Astrocyte (in vitro differentiated cells and primary cell): ENCODE measurements at regions not wholly inside any gene's neighbourhood (a gene's known extent, or its start where the extent isn't known, plus 50 kb on each side); places are given as distances from the start of the nearest gene placed in this dataset.

ENCODE experiments used
- DNase-seq: peaks from one replicate; pipeline ENCODE4 v3.0.0-alpha.2; 2010; ENCODE audit warnings: low read depth
- FAIRE-seq: peaks from 2 replicates; lab custom pipeline; 2011; peaks lifted over from hg19 to GRCh38; lab: Jason Lieb, UNC
- H2AFZ ChIP-seq: 2 replicates; pipeline ENCODE4 v1.6.0; 2012; ENCODE audit warnings: low read depth, low read length, inconsistent platforms
- H3K27ac ChIP-seq: 2 replicates; pipeline ENCODE4 v1.5.1; 2011; ENCODE audit warnings: low read depth, low read length, inconsistent platforms
- H3K27me3 ChIP-seq: 2 replicates; pipeline ENCODE4 v1.6.0; 2011; ENCODE audit warnings: low read length, inconsistent platforms; ENCODE audit not compliant: insufficient read depth
- H3K36me3 ChIP-seq: 2 replicates; pipeline ENCODE4 v1.5.1; 2011; ENCODE audit warnings: low read length, inconsistent platforms; ENCODE audit not compliant: insufficient read depth
- H3K4me1 ChIP-seq: 2 replicates; pipeline ENCODE4 v1.5.1; 2011; ENCODE audit warnings: low read length, inconsistent platforms; ENCODE audit not compliant: insufficient read depth
- H3K4me2 ChIP-seq: 2 replicates; pipeline ENCODE4 v1.6.0; 2012; ENCODE audit warnings: low read length, inconsistent platforms
- H3K4me3 ChIP-seq: 2 replicates; pipeline ENCODE4 v1.5.1; 2011; ENCODE audit warnings: low read depth, mild to moderate bottlenecking, low read length, inconsistent platforms; ENCODE audit not compliant: insufficient read depth
- H3K79me2 ChIP-seq: 2 replicates; pipeline ENCODE4 v1.6.0; 2012; ENCODE audit warnings: mild to moderate bottlenecking, low read length, inconsistent platforms; ENCODE audit not compliant: insufficient read depth
- H3K9ac ChIP-seq: 2 replicates; pipeline ENCODE4 v1.6.0; 2012; ENCODE audit warnings: mild to moderate bottlenecking, low read length, inconsistent platforms
- H3K9me3 ChIP-seq: 2 replicates; pipeline ENCODE4 v1.5.1; 2012; ENCODE audit warnings: low read depth, mild to moderate bottlenecking, low read length, inconsistent platforms; ENCODE audit not compliant: insufficient read depth
- H4K20me1 ChIP-seq: 2 replicates; pipeline ENCODE4 v1.6.0; 2012; ENCODE audit warnings: low read length, inconsistent platforms; ENCODE audit not compliant: insufficient read depth
- H3K27ac Mint-ChIP-seq: one replicate; pipeline ENCODE4 v1.8.0; 2021; ENCODE audit warnings: mild to moderate bottlenecking, mixed read lengths; ENCODE audit not compliant: unreplicated experiment
- H3K27me3 Mint-ChIP-seq: one replicate; pipeline ENCODE4 v1.8.0; 2021; ENCODE audit warnings: low read depth, mixed read lengths; ENCODE audit not compliant: unreplicated experiment
- H3K36me3 Mint-ChIP-seq: one replicate; pipeline ENCODE4 v1.8.0; 2021; ENCODE audit warnings: low read depth, mixed read lengths; ENCODE audit not compliant: unreplicated experiment
- H3K4me1 Mint-ChIP-seq: one replicate; pipeline ENCODE4 v1.8.0; 2021; ENCODE audit warnings: low read depth, mixed read lengths; ENCODE audit not compliant: unreplicated experiment
- H3K4me3 Mint-ChIP-seq: one replicate; pipeline ENCODE4 v1.8.0; 2021; ENCODE audit warnings: mild to moderate bottlenecking, moderate library complexity, mixed read lengths; ENCODE audit not compliant: unreplicated experiment
- H3K9me3 Mint-ChIP-seq: one replicate; pipeline ENCODE4 v1.8.0; 2021; ENCODE audit warnings: mild to moderate bottlenecking, mixed read lengths; ENCODE audit not compliant: unreplicated experiment
- CTCF ChIP-seq: IDR thresholded peaks from 2 replicates; pipeline ENCODE4 v1.5.1; 2011; ENCODE audit warnings: low read depth, mild to moderate bottlenecking, inconsistent platforms, low read length, moderate library complexity; ENCODE audit not compliant: insufficient read depth
- EZH2 ChIP-seq: IDR thresholded peaks from 2 replicates; pipeline ENCODE4 v1.6.1; 2012; ENCODE audit warnings: mild to moderate bottlenecking, low read length, inconsistent platforms; ENCODE audit not compliant: insufficient read depth

- no peak overlapping the region for H3K4me3 Mint-ChIP-seq
- FAIRE-seq, result no peak
Observed at GRCh38 chr20:40459299-40459698, 229.7 kb downstream of the MAFB start.

GRCh38 chr20:40457404-40457803 is 231.6 kb downstream of the MAFB start:
- Mint-ChIP-seq H3K4me1 (no peaks in the 10 kb centered on the region), H3K36me3 (no peaks in the 10 kb centered on the region), H3K27ac (no peak overlapping the region), H3K4me3 (no peak overlapping the region), H3K27me3 (peaks cover 17% of the 10 kb centered on the region), H3K9me3 (no peaks in the 10 kb centered on the region)
- H3K4me1 ChIP-seq, result no peaks in the 10 kb centered on the region
- no peaks in the 10 kb centered on the region for H4K20me1 ChIP-seq
- no peak overlapping the region for H2AFZ ChIP-seq
- no peak overlapping the region for H3K27ac ChIP-seq
- no peaks in the 10 kb centered on the region for H3K9me3 ChIP-seq
- H3K9ac ChIP-seq, result no peak overlapping the region
- H3K79me2 ChIP-seq, result no peaks in the 10 kb centered on the region
- H3K4me2 ChIP-seq, result no peak overlapping the region
- no peak for TF ChIP-seq CTCF
- TF ChIP-seq EZH2, result no peak
- no peak overlapping the region for H3K4me3 ChIP-seq
- DNase-seq (no peak), FAIRE-seq (no peak)
- no peaks in the 10 kb centered on the region for H3K27me3 ChIP-seq
- no peaks in the 10 kb centered on the region for H3K36me3 ChIP-seq

More at GRCh38 chr20:40459299-40459698, 229.7 kb downstream of the MAFB start:
- no peaks in the 10 kb centered on the region for H3K9me3 Mint-ChIP-seq
- TF ChIP-seq CTCF (no peak), EZH2 (no peak)
- peaks cover 17% of the 10 kb centered on the region for H3K27me3 Mint-ChIP-seq
- H3K4me1 Mint-ChIP-seq, result no peaks in the 10 kb centered on the region
- Histone ChIP-seq H3K4me3 (no peak overlapping the region), H2AFZ (no peak overlapping the region), H3K4me1 (no peaks in the 10 kb centered on the region), H3K27ac (no peak overlapping the region), H3K9ac (no peak overlapping the region), H3K79me2 (no peaks in the 10 kb centered on the region), H3K27me3 (no peaks in the 10 kb centered on the region), H3K4me2 (no peak overlapping the region), H3K36me3 (no peaks in the 10 kb centered on the region), H4K20me1 (no peaks in the 10 kb centered on the region), H3K9me3 (no peaks in the 10 kb centered on the region)
- DNase-seq, result no peak
- no peak overlapping the region for H3K27ac Mint-ChIP-seq
- no peaks in the 10 kb centered on the region for H3K36me3 Mint-ChIP-seq

- Histone ChIP-seq H3K4me3 (no peak overlapping the region), H3K4me2 (no peak overlapping the region), H3K9me3 (no peaks in the 10 kb centered on the region), H3K79me2 (no peaks in the 10 kb centered on the region), H2AFZ (no peak overlapping the region), H3K9ac (no peak overlapping the region), H3K27ac (no peak overlapping the region), H3K36me3 (no peaks in the 10 kb centered on the region), H4K20me1 (no peaks in the 10 kb centered on the region), H3K27me3 (no peaks in the 10 kb centered on the region), H3K4me1 (no peaks in the 10 kb centered on the region)
- DNase-seq (no peak), FAIRE-seq (no peak)
- Mint-ChIP-seq H3K9me3 (no peaks in the 10 kb centered on the region), H3K27me3 (peaks cover 10% of the 10 kb centered on the region), H3K36me3 (no peaks in the 10 kb centered on the region), H3K27ac (no peak overlapping the region), H3K4me3 (no peak overlapping the region), H3K4me1 (no peaks in the 10 kb centered on the region)
- TF ChIP-seq EZH2 (no peak), CTCF (no peak)
Observed at GRCh38 chr20:40452758-40453157, 236.3 kb downstream of the MAFB start.
